HG03103 (cell line): ENCODE measurements at regions not wholly inside any gene's neighbourhood (a gene's known extent, or its start where the extent isn't known, plus 50 kb on each side); places are given as distances from the start of the nearest gene placed in this dataset.

ENCODE experiments used
- ATAC-seq: cut with Tn5 transposase; IDR thresholded peaks from one replicate; pipeline ENCODE4 v1.9.1; 2021; ENCODE audit warnings: low read depth; ENCODE audit not compliant: unreplicated experiment

- ATAC-seq: no peak
These were observed 394.7 kb upstream of the DACH1 start for GRCh38 chr13:72261732-72262131.

GRCh38 chr13:72259528-72259927 is 392.5 kb upstream of the DACH1 start:
- ATAC-seq: no peak

DNA sequence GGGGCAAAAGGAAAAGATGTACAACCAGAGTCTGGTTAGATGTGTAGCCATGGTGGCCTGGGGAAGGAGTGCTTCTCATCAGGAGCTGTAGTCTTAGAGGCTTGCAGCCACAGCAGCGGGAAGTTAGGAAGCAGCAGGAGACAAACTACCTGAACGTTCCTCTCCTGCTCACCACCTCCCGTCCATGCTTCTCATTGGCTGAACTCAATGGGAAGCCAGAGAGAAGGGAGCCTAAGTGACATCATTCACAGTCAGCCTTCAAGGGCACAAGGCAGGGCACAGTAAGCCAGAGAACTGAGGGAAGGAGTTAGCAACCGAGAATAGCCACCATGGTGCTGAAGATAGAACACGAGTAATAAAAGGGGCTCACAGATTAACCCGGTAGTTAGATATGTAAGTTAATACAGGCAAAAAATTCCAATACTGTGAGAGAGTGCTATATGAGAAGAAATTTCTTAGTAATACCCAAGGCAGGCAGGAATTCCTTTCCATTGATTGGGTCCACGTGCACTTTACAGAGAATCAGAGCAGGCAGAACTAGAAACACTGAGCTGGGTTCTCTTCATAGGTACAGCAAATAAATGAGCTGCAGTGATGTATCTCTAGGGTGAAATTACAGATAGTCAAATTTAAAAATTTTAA is 391.5 kb upstream of the DACH1 start:
- no peak for ATAC-seq

DNA sequence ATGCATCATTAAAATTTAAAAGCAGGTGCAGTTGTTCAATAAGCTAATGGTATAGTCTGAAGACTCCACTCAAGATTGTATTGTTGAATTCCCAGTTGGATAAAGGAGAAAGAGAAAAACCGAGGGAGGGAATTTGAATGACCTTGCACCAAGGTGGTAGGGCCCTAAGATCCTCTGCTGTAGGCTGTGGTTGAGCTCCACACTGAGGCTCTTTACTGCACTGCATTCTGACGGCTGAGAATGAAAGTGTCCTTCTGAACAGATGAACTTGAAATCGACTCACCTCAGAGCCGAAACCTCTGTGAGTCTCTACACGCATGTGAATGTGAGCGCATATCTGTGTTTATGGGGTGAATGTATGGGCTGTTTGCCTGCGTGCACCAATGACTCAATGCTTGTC is 388.9 kb upstream of the DACH1 start:
- no peak for ATAC-seq

GRCh38 chr13:72253754-72254153 is 386.8 kb upstream of the DACH1 start:
- no peak for ATAC-seq

DNA sequence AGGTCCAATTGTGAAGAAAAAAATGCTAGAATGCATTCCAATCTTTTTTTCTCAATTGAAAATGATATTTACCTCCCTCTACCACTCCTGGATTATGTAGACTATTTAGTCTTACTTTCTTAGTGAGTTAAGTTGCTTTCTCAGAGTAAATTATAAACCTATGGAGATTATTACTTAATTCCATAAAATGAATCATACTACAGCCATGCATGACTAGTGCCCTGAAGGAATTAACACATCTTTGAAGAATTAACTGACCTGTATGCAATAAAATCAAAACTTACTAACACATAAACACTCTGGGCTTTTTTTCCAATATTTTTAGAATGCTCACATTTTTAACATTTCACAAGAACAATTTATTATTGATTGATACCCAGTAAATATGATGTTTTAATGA is 379.4 kb upstream of the DACH1 start:
- ATAC-seq: no peak

DNA sequence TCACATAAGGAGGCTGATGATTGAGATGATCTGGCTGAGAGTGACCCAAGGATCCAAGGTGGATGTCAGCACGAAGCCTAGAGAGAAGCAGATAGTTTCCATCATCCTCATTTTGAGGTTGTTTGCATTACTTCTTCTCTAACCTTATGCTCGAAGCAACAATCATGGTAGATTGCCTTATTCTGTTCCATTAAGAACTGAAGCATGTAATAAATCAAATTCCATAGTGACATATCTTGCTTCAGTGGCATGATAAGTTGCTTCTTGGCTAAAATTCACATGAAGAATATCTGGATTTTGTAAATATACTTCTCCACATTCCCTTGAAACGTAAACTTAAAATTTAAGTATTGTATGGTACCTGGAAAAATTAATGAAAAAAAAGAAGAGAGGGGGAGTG is 377.8 kb upstream of the DACH1 start:
- no peak for ATAC-seq

DNA sequence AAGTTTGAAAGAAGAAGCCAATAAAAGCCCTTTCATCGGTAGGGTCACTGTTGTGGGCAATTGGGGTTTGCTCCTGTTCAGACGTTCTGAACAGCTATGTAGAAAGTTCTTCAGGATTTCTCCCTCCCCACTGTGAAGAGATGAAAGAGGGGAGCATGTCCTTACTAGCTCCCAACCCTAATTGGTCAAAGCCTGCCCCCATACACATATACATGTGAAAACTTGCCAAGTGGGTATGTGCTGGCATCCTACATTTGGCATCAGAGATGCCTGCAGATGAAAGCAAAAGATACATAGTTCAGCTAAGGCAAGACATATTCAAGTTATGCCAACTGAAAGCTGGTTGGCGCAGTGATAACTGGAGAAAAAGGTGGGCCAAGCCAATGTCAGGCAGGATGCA is 363.1 kb upstream of the DACH1 start:
- ATAC-seq: no peak

GRCh38 chr13:72229067-72229466 is 362.1 kb upstream of the DACH1 start:
- no peak for ATAC-seq

- ATAC-seq: peak; percentile 64
These were observed 354.4 kb upstream of the DACH1 start for GRCh38 chr13:72221276-72221962.

- no peak for ATAC-seq
These were observed 352.0 kb upstream of the DACH1 start for GRCh38 chr13:72218966-72219365.

- ATAC-seq: no peak
These were observed 350.1 kb upstream of the DACH1 start for GRCh38 chr13:72217142-72217541.

GRCh38 chr13:72208112-72208645 is 341.2 kb upstream of the DACH1 start:
- ATAC-seq: no peak

GRCh38 chr13:72205773-72206172 is 338.8 kb upstream of the DACH1 start:
- ATAC-seq: no peak

- no peak for ATAC-seq
These were observed 337.3 kb upstream of the DACH1 start for GRCh38 chr13:72204291-72204690.

DNA sequence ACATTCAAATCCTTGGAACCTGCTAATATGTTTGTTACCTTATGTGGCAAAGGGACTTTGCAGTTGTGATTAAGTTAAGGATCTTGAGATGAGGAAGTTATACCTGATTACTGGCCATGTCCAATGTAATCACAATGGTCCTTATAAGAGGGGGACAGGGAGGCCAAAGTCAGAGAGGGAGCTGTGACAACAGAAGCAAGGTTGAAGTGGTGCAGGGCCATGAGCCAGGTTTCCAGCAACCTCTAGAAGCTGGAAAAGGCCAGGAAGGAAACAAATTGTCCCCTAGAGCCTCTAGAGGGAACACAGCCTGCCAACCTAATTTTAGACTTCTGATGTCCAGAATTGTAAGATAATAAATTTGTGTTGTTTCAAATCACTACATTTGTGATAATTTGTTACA is 334.7 kb upstream of the DACH1 start:
- no peak for ATAC-seq

- ATAC-seq: no peak
These were observed 332.6 kb upstream of the DACH1 start for GRCh38 chr13:72199640-72200039.

DNA sequence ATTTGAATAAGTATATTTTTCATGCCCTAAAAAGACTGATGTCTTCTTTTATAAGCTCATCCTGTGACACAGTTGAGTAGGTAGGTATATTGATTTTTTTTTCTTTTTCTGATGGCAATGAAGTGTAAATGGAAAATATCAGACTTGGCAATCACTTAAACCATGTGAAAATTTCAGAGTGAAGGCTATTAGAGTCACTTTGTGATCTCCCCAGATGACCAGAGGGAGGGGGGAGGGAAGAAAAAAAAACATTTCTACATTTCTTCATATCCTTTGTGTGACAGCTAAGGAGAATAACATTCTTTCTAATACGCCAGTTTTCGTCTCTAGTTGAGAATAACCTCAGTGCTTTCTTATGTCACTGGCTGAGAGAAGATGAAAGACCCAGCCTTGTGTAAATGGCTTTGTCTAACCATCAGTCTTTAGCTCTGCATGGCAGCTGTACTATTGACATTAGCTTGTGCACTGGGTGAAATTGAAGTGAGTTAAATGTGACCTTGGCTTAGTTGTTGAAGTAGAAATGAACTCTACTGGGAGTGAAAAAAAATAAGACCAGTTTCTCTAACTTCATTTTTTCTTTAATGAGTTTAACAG is 332.1 kb upstream of the DACH1 start:
- no peak for ATAC-seq

DNA sequence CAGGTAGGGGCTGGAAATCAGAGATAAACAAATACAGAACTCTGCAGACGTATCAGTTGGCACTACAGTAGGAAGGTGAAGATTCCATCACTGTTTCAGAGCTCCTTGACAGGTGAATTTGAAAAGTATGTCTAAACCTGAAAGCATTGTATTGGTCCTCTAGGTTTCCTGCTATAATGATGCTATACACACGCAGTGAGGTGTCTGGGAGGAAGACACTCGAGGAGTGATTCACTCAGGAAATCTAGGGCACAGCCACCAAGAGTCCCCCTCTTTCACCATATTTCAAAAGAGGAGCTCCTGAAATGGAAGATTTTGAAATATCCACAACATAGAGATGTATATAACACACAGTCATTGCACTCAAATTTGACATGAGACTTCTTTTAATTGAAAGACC is 331.0 kb upstream of the DACH1 start:
- ATAC-seq: no peak

GRCh38 chr13:72195044-72195704 is 328.2 kb upstream of the DACH1 start:
- ATAC-seq: no peak

- no peak for ATAC-seq
These were observed 327.5 kb upstream of the DACH1 start for GRCh38 chr13:72194523-72194922.
